ENCODE measurements at regions not wholly inside any gene's neighbourhood (a gene's known extent, or its start where the extent isn't known, plus 50 kb on each side); places are given as distances from the start of the nearest gene placed in this dataset.

GRCh38 chr1:222283147-222283768 is 264.6 kb downstream of the HHIPL2 start (continued):
- TF ChIP-seq E2F4 (CRISPR knock-in tag; IDR thresholded peaks at IDR 0.05; ENCODE audit: borderline replicate concordance, low read depth) (no peak), GABPB1 (CRISPR knock-in tag; IDR thresholded peaks at IDR 0.05) (no peak), FOXP1 (CRISPR knock-in tag; IDR thresholded peaks at IDR 0.05; ENCODE audit: borderline replicate concordance) (no peak), NR1H2 (CRISPR knock-in tag; IDR thresholded peaks at IDR 0.05) (no peak), ATF3 (CRISPR knock-in tag; conservative IDR thresholded peaks at IDR 0.05) (no peak), GRHL2 (CRISPR knock-in tag; IDR thresholded peaks at IDR 0.05; ENCODE audit: insufficient replicate concordance, severe bottlenecking) (no peak), ATF2 (CRISPR knock-in tag; IDR thresholded peaks at IDR 0.05; ENCODE audit: borderline replicate concordance, low read depth) (no peak), HMGXB4 (CRISPR knock-in tag; IDR thresholded peaks at IDR 0.05) (no peak), ZNF138 (CRISPR knock-in tag; conservative IDR thresholded peaks at IDR 0.05) (no peak)

- peaks cover 7% of the 10 kb centered on the region; the same call in 1 of the 2 replicates for H3K9me3 Mint-ChIP-seq
- H3K4me1 Mint-ChIP-seq: no peaks in the 10 kb centered on the region
- no peak overlapping the region for H3K4me3 Mint-ChIP-seq
- H3K36me3 Mint-ChIP-seq: peaks cover 2% of the 10 kb centered on the region; the same call in 1 of the 2 replicates
- ChIA-PET POLR2A (no interaction called here), CTCF (no interaction called here)
- H3K27ac Mint-ChIP-seq: no peak overlapping the region
- DNase-seq (ENCODE audit: low spot score): no peak
- no peak for ATAC-seq
- no peaks in the 10 kb centered on the region for H3K27me3 Mint-ChIP-seq (ENCODE audit: low read depth)
- TF ChIP-seq IRF1 (CRISPR knock-in tag; IDR thresholded peaks at IDR 0.05): no peak
- no peak for TF ChIP-seq ZNF121 (CRISPR knock-in tag; IDR thresholded peaks at IDR 0.05)
- no peak for TF ChIP-seq AR (CRISPR knock-in tag; IDR thresholded peaks at IDR 0.05)
- TF ChIP-seq ZNF219 (CRISPR knock-in tag; IDR thresholded peaks at IDR 0.05; ENCODE audit: borderline replicate concordance): no peak
- TF ChIP-seq NR1H2 (CRISPR knock-in tag; IDR thresholded peaks at IDR 0.05): no peak
- no peak for TF ChIP-seq HMGXB4 (CRISPR knock-in tag; IDR thresholded peaks at IDR 0.05)
- no peak for TF ChIP-seq SP1 (CRISPR knock-in tag; conservative IDR thresholded peaks at IDR 0.05)
- TF ChIP-seq EMX1 (CRISPR knock-in tag; IDR thresholded peaks at IDR 0.05): no peak
- TF ChIP-seq ZNF416 (CRISPR knock-in tag; IDR thresholded peaks at IDR 0.05): no peak
- TF ChIP-seq NFYB (CRISPR knock-in tag; conservative IDR thresholded peaks at IDR 0.05; ENCODE audit: low read depth): no peak
- no peak for TF ChIP-seq JUN (CRISPR knock-in tag; IDR thresholded peaks at IDR 0.05)
- no peak for TF ChIP-seq CREB1 (CRISPR knock-in tag; IDR thresholded peaks at IDR 0.05)
- TF ChIP-seq ZBTB43 (CRISPR knock-in tag; IDR thresholded peaks at IDR 0.05): no peak
- no peak for TF ChIP-seq MLX (CRISPR knock-in tag; IDR thresholded peaks at IDR 0.05)
- TF ChIP-seq SOX15 (CRISPR knock-in tag; IDR thresholded peaks at IDR 0.05): no peak
- TF ChIP-seq MAX (CRISPR knock-in tag; IDR thresholded peaks at IDR 0.05): no peak
- no peak for TF ChIP-seq TCF7 (CRISPR knock-in tag; IDR thresholded peaks at IDR 0.05; ENCODE audit: low read depth)
Observed at GRCh38 chr1:222279591-222279990, 268.3 kb downstream of the HHIPL2 start.

Data from WTC11 (cell line).